ENCODE measurements at regions not wholly inside any gene's neighbourhood (a gene's known extent, or its start where the extent isn't known, plus 50 kb on each side); places are given as distances from the start of the nearest gene placed in this dataset.

GRCh38 chr5:5564898-5565297, 142.4 kb downstream of the ICE1 start:
- TF ChIP-seq, protein P1, sequence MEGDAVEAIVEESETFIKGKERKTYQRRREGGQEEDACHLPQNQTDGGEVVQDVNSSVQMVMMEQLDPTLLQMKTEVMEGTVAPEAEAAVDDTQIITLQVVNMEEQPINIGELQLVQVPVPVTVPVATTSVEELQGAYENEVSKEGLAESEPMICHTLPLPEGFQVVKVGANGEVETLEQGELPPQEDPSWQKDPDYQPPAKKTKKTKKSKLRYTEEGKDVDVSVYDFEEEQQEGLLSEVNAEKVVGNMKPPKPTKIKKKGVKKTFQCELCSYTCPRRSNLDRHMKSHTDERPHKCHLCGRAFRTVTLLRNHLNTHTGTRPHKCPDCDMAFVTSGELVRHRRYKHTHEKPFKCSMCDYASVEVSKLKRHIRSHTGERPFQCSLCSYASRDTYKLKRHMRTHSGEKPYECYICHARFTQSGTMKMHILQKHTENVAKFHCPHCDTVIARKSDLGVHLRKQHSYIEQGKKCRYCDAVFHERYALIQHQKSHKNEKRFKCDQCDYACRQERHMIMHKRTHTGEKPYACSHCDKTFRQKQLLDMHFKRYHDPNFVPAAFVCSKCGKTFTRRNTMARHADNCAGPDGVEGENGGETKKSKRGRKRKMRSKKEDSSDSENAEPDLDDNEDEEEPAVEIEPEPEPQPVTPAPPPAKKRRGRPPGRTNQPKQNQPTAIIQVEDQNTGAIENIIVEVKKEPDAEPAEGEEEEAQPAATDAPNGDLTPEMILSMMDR (conservative IDR thresholded peaks at IDR 0.05; ENCODE audit: low read depth) = no peak
- ChIA-PET CTCF (no interaction called here), POLR2A (ENCODE audit: low non-redundant PET) (no interaction called here)

DNA sequence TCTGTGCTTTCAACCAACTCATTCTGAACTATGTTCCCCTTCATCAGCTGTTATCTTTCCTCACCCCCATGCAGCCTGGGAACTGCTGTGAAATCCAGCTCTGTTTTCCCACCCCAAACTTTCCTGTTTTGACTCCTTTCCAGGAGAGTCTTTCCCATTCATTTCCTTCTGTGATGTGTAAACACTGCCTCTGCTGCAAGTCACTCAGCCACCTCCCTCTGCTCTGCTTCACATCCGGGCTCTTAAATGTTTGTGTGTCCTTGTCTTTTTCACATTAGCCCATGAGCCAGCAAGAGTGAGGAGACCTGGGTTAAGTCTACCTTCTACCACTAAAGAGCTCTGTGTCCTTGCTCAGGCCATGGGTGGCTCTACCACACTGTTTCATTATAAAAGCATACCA, 137.5 kb downstream of the ICE1 start:
- no peak overlapping the region for H3K27ac ChIP-seq
- DNase-seq (ENCODE audit: low spot score) = no peak
- CTCF ChIA-PET = no interaction called here
- TF ChIP-seq, protein P1 (conservative IDR thresholded peaks at IDR 0.05; ENCODE audit: low read depth) = no peak
- POLR2A ChIA-PET (ENCODE audit: low non-redundant PET) = no interaction called here

More at GRCh38 chr5:5564898-5565297, 142.4 kb downstream of the ICE1 start:
- H3K27ac ChIP-seq = no peak overlapping the region
- no peak for DNase-seq (ENCODE audit: low spot score)

DNA sequence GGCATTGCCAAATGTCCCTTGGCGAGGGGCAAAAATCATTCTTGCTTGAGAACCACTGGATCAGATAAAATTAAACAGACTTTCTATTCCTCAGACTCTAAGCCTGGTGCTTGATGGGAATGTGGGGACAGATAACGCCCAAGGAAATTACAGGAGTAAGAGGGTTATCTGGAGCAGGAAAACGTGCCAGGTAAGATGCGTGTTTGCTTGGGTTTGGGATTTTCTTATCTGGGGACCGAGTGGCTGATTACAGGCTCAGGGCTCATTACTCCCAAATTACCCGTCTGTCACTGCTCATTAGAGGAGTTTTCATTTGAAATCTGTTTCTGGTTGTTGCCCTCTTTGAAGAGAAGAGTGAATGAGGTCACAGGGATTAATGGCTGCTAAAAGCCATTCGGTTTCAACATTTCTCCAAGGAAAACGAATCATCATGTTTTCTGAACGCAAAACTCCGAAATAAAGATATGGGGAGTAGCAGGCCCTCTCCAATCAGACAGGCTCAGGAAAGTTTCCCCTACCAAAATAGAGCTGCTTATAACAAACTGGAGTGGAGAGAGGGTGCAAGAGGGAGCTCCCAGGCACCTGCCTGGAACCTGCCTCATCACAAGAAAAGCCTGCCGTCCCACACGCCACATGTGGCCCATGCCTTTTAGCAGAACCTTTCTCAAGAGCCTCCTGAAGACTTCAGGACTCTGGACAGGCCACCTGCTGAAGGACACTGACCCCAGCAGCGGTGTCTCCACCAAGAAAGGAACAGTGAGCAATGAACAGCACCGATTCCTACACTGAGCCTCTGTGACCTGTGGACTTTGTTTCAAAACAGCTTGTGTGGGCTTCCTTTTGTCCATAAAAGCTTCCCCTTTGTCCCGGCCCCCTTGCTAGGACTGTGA, 136.4 kb downstream of the ICE1 start:
- ChIA-PET POLR2A (ENCODE audit: low non-redundant PET) (no interaction called here), CTCF (no interaction called here)
- TF ChIP-seq, protein P1 (conservative IDR thresholded peaks at IDR 0.05; ENCODE audit: low read depth) = no peak
- DNase-seq (ENCODE audit: low spot score) = no peak
- no peak overlapping the region for H3K27ac ChIP-seq

- H3K27ac ChIP-seq = no peak overlapping the region
- CTCF ChIA-PET = interaction anchor here (0.6 kb wide), 1 partner anchor 1255 kb away, joined by 3 read pairs; no protein-coding TSS in a partner anchor
- TF ChIP-seq, protein P1 (conservative IDR thresholded peaks at IDR 0.05; ENCODE audit: low read depth) = no peak
- POLR2A ChIA-PET (ENCODE audit: low non-redundant PET) = no interaction called here
- no peak for DNase-seq (ENCODE audit: low spot score)
Measured at GRCh38 chr5:5558102-5558501, 135.6 kb downstream of the ICE1 start.

DNA sequence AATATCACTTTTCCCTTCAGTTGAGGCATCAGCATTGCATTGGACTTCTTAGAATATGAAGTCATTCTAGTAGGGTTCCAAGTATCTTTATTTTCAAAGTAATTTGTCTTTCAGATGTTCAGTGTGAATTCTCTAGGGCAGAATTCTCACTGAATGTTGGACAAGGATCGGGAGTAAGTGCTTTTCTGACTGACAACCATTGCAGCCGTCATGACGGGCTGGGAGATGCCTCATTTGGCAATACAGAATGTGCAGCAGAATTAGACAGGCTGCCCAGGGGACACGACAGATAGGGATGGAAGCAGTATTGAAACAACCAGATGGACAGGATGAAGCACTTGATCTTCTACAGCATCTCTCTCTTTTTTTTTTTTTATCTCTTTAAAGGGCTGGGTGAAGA, 129.0 kb downstream of the ICE1 start:
- no peak overlapping the region for H3K27ac ChIP-seq
- DNase-seq (ENCODE audit: low spot score) = no peak
- TF ChIP-seq, protein P1 (conservative IDR thresholded peaks at IDR 0.05; ENCODE audit: low read depth) = no peak
- POLR2A ChIA-PET (ENCODE audit: low non-redundant PET) = no interaction called here
- CTCF ChIA-PET = no interaction called here

- TF ChIP-seq, protein P1 (conservative IDR thresholded peaks at IDR 0.05; ENCODE audit: low read depth) = no peak
- ChIA-PET CTCF (interaction anchor here (0.6 kb wide), 1 partner anchor 640 kb away, joined by 3 read pairs; no protein-coding TSS in a partner anchor), POLR2A (ENCODE audit: low non-redundant PET) (no interaction called here)
- DNase-seq (ENCODE audit: low spot score) = no peak
- H3K27ac ChIP-seq = no peak overlapping the region
Measured at GRCh38 chr5:5546408-5546807, 123.9 kb downstream of the ICE1 start.
